ENCODE measurements at regions not wholly inside any gene's neighbourhood (a gene's known extent, or its start where the extent isn't known, plus 50 kb on each side); places are given as distances from the start of the nearest gene placed in this dataset.
A peak's percentile ranks its signal among the peaks of the same experiment; 100 is the strongest.
"Not testable (repeated sequence)": the region's sequence is repeated elsewhere in the genome, so short reads cannot be mapped to it uniquely, and the experiment has no call there.

- DNase-seq = no peak
Measured at GRCh38 chr3:174336784-174337183, 522.4 kb upstream of the NAALADL2 start.

DNA sequence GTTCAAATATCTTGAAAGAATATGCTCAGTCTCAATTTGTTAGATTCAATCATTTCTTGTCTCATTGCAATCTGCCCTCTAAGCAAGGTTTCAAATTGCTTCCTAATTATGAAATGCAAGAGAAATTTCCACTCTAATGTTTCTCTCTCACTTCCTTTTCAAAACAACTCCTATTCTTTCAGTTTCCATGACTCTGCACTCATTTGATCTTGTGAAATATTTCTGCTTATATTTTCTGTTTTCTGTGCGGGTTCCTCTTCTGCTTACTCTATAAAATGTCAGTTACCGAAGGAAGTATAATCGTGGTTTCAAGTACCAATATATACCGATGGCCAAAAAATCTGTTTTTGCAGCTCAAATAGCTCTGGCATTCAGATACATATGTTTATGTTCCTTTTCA lies 521.9 kb upstream of the NAALADL2 start:
- DNase-seq = no peak

DNA sequence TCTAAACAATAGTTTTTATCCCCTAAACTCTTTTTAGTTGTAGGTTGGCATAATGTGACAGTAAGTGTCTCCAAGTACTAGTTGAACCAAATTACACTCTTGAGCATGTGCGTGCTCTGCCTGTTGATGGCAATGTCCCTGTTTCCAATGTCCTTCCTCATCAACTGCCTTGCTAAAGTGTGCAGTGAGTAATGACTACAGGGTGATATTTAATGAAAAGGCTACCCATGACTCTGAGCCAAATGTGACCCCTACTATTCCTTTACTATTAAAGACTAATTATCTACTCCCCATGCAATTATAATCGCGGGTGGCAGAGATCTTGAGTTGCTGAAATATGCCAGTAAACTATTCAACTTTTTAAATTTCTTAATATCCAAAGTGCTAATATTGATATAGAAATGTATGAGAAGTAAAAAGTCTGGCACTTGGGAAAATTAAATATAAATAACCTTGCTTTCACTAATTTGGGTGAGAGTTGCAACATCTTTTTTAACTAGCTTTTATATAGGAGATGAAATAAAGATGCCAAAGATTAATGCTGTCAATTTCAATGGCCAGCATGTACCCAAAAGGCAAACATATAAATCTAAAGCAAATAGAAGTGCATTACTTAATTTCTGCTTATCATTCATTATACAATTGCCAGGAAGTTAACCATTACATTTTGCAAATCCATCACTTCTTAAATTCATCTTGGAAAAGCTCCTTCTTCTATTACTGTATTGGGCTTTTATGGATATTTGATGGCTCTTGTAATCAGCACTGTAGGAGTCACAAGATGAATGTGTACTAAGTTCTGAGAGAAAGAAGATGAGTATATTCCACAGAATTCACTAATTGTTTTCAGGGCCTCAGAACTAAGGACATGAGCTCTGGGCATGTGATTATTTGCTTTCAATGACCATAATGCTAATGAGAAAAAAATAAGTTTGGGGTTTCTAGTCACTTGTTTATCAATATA lies 518.2 kb upstream of the NAALADL2 start:
- no peak for DNase-seq

DNA sequence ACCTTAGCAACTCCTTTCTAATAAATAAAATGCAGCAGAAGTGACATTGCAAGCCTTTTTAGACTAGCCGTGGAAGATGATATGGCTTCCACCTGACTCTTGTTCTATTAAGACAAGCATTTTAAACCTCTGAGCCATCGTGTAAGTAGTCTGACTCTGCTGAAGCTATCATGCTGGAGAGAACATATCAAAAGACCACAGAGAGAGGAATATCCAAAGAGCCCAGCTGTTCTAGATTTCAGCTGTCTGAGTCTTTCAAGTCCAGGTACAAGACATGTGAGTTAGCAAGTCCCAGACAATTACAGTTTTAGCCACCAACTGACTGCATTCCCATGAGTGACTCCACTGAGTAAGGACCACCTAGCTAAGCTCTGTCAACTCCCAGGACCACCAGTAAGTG lies 517.0 kb upstream of the NAALADL2 start:
- peak; percentile 57 for DNase-seq

GRCh38 chr3:174342941-174343501 lies 516.1 kb upstream of the NAALADL2 start:
- peak; percentile 45 for DNase-seq

- DNase-seq = no peak
Measured at GRCh38 chr3:174346141-174346540, 513.0 kb upstream of the NAALADL2 start.

DNA sequence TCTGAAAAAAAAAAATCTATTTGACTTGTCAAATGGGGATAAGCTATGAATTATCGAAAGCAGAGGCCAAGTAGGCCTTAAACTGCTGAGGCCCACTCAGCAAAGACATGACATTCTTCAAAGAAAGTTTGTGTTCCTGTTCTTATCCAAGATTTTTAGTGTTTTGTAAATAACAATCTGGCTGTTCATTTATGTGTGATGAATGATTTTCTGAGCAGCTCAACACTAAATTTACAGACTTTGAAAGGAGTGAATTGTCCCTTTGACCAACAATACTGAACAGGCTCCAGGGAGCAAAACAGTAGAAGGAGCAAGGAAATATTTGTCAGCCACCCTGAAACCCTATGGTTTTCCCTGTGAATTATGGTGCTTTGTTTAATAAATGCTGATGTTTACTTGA lies 512.6 kb upstream of the NAALADL2 start:
- no peak for DNase-seq

DNA sequence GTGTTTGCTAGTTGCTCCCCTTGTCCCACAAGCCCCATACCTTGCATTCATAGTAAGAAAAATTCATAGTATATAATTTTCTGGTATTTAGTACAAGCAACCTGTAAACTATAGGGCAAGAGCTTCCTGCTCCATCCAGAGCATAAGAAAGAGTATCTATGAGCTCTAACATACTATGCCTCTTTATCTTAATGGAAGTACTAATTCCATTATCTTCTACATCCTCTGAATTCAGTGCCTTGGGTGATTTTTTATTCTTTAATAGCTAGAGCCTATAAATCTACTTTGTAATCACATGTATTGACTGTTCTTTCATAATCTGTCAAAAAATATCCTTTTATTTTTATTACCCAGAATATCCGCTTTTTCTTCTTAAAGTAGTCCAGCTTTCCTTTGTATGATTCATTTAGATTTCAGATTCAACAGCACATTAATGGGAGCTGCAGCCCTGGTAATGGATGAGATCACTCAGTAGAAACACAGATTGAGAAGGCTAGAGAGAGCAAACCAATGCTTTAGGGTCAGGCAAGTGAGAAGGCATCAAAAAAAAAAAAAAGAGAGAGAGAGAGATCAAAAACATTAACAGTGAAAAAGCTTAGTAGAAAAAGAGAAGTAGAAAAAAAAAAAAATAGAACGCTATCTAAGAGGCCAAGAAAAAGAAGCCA lies 511.5 kb upstream of the NAALADL2 start:
- no peak for DNase-seq

- no peak for DNase-seq
Measured at GRCh38 chr3:174352227-174352626, 506.9 kb upstream of the NAALADL2 start.

DNA sequence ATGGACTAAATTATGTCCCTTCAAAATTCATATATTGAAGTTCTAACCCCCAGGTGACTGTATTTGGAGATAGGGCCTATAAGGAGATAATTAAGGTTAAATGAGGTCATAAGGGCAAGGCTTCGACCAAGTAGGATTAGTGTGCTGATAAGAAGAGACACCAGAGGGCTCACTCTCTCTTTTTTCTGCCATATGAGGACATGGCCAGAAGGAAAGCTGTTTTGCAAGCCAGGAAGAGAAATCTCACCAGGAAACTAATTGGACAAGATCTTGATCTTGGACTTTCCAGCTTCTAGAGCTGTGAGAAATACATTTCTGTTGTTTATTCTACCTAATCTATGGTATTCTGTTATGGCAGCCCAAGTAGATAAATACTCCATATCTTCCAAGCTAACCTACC lies 503.6 kb upstream of the NAALADL2 start:
- DNase-seq = peak; percentile 20

- no peak for DNase-seq
Measured at GRCh38 chr3:174356596-174356995, 502.5 kb upstream of the NAALADL2 start.

DNA sequence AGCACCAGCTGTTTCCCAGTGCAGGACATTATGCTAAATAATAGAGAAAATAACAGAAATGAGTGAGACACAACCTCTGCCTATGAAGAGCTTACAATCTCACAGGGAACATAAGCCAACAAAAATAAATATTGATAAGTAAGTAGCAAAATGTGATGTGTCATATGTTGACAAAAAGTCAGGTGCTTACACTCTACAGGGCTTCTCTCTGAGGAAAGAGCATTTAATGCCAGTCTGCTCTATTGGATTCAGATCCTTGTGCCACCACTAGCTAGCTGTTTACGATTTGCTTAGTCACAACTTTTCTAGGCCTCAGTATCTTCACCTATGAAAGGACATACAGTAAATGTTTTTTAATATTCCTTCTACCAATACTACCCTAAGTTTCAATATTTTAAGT lies 500.9 kb upstream of the NAALADL2 start:
- no peak for DNase-seq

DNA sequence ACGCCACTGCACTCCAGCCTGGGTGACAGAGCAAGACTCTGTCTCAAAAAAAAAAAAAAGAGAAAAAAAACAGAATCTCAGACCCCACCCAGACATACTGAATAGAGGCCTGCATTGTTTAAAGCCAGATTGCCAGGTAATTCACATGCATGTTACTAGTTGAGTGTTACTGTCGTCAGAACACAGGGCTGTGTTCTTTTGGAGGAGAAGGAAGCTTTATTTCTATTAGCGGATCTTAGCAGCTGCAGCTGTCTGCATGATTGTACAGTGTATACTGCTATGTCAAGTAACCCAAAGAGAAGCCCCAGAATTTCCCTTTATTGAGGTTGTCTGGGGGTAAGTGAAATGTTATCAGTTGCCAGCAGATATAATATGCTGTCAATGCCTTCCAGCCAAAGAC lies 496.6 kb upstream of the NAALADL2 start:
- DNase-seq = peak; percentile 11

GRCh38 chr3:174363256-174363655 lies 495.9 kb upstream of the NAALADL2 start:
- DNase-seq = no peak

GRCh38 chr3:174365796-174366195 lies 493.3 kb upstream of the NAALADL2 start:
- DNase-seq = no peak

DNA sequence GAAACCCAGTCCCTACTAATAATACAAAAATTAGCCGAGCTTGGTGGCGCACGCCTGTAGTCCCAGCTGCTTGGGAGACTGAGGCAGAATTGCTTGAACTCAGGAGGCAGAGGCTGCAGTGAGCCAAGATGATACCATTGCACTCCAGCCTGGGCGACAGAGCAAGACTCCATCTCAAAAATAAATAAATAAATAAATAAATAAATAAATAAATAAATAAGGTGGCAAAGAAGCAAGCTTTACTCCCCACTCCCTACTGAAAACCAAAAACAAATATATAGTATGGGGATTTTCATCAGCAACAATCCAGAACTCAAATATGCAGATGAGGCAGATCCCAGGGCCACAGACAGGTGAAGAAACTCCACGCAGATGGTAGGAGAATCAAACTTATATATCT lies 492.2 kb upstream of the NAALADL2 start:
- not testable (repeated sequence) for DNase-seq

DNA sequence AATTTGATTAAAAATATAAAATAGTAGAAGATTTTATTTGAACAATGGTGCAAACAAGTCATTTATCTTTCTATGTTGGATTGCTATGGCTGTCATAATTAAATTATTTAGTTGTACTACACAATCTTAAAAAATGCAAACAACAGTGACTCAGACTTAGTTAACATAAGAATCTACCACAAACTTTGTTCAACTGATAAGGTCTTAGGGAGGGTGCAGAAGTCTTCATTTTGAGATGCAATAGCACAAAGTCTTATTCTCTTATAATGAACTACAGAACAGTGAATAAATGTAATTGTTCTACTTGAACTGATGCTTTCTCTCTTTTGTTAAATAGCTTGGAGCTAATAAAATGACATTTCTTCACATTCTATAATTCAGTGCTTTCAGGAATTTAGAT lies 482.8 kb upstream of the NAALADL2 start:
- no peak for DNase-seq

GRCh38 chr3:174377096-174377495 lies 482.0 kb upstream of the NAALADL2 start:
- DNase-seq = no peak

DNA sequence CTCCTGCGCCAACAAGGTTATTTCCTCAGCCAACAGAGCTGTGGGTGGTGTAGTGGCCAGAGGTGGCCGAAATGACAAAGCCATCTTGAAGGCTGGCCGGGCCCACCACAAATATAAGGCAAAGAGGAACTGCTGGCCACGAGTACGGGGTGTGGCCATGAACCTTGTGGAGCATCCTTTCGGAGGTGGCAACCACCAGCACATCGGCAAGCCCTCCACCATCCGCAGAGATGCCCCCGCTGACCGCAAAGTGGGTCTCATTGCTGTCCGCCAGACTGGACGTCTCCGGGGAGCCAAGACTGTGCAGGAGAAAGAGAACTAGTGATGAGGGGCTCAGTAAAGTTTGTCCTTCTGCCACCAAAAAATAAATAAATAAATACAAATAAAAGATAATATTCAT lies 481.4 kb upstream of the NAALADL2 start:
- DNase-seq = no peak

GRCh38 chr3:174382878-174383277 lies 476.3 kb upstream of the NAALADL2 start:
- DNase-seq = no peak

GRCh38 chr3:174387736-174388135 lies 471.4 kb upstream of the NAALADL2 start:
- DNase-seq = no peak

DNA sequence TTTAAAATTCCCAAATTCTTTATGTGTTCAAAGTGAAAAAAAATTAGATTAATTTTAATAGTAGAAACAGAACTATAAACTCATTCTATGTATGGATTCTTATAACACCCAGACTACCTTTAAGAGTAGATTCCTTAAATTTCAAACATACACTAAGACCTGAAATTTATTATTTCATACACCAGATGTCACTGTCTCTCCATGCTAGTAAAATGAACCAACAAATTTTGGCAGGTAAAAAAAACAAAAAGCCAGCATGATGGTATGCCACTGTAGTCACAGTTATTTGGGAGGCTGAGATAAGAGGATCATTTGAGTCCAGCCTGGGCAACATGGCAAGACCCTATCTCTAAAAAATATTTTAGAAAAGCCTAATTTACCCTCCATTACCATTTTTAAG lies 461.3 kb upstream of the NAALADL2 start:
- DNase-seq = peak; percentile 9

GRCh38 chr3:174398761-174399160 lies 460.4 kb upstream of the NAALADL2 start:
- DNase-seq = no peak

Measured in tongue (tissue), 1 donor.